HG03521 (cell line): ENCODE measurements at regions not wholly inside any gene's neighbourhood (a gene's known extent, or its start where the extent isn't known, plus 50 kb on each side); places are given as distances from the start of the nearest gene placed in this dataset.

Experiments used
- ATAC-seq: cut with Tn5 transposase; IDR thresholded peaks from one replicate; pipeline ENCODE4 v1.9.1; 2021; ENCODE audit warnings: mild to moderate bottlenecking, moderate library complexity; ENCODE audit not compliant: unreplicated experiment

GRCh38 chr4:45795135-45795534 lies 328.7 kb downstream of the GABRG1 start:
- ATAC-seq = no peak

GRCh38 chr4:45778514-45778913 lies 345.3 kb downstream of the GABRG1 start:
- ATAC-seq = no peak

DNA sequence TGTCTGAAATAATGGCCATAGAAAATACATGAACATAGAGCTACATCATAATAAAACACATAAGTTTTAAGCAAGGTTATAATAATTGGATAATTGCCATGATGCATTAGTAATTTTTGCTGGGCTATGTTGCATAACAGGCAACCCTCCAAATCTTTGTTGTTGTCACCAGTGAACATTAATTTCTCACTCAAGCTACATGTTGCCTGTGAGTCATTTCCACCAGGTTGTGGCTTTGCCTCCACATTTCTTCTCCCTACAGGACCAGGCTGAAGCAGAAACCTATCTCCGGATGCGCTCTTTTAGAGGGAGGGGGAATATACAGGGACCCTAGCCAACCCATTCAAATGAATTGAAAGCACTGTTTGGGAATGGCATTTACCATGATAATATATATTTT lies 347.7 kb downstream of the GABRG1 start:
- no peak for ATAC-seq

GRCh38 chr4:45770958-45771357 lies 352.9 kb downstream of the GABRG1 start:
- ATAC-seq = no peak

GRCh38 chr4:45765521-45765920 lies 358.3 kb downstream of the GABRG1 start:
- ATAC-seq = no peak

DNA sequence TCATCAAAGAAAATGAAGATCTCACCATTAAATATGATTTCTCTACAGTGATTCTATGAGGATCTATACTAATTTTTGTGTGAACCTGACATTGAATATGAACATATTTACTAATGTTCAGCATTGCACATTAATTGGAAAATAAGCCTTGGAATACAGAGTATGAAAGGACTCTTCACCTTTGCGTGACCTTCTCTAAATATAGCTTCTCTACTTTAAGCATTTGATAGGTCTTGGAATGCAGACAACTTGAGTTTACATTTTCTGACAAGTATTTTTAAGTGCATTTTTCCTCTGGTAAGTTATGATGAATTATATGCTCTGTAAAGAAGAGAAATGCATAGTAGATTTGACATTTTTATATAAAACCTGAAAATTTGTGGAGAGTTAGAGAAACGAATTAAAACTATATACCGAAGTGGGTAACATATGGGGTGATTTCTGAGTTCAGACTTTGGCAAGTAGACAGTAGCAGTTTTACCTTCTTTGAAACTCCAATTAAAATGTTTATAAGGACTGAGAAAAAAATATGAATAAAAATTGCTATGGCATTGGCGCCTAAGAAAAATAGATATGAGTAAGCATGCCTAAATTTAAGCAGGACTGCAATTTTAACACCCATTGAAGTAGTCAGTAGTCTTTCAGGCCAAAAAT lies 371.9 kb downstream of the GABRG1 start:
- ATAC-seq = no peak

GRCh38 chr4:45750721-45751120 lies 373.1 kb downstream of the GABRG1 start:
- ATAC-seq = no peak

GRCh38 chr4:45745741-45746140 lies 378.1 kb downstream of the GABRG1 start:
- no peak for ATAC-seq

GRCh38 chr4:45741897-45742296 lies 382.0 kb downstream of the GABRG1 start:
- no peak for ATAC-seq

DNA sequence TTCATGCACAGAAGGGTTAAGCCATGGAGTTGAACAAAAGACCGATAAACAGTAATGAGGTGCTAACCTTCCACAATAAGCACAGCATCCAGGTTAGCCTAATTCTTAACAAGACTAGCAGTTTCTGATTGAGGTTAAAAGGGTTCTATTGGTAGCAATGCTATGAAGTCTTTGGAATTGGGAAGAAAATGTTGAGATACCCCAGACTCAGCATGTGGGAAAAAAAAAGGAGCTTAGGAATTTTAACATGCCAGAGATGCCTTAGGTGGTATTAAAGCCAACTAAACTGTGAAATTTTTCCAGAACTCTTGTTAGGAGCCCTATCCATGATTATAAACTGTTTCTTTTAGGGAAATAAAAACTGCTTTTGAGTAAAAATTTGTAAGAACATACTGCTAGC lies 391.7 kb downstream of the GABRG1 start:
- ATAC-seq = no peak

- ATAC-seq = no peak
Observed at GRCh38 chr4:45716093-45716492, 407.8 kb downstream of the GABRG1 start.

DNA sequence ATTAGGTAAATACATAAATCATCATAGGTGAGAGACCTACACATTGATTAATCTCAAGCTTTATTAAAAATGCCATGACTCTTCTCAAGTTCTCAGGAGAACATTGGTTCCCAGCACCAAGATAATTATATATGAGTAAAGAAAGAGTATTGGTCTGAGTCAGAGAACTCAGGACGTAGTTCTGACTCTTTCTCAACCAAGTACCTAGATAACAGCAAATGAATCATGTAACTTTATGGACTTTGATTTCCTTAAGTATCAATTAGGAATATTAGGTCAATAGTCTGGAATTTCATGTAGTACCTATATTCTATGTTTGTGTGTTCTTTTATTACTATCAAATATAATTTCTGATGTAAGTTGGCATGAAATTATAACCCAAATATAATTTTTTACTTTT lies 409.9 kb downstream of the GABRG1 start:
- ATAC-seq = no peak

DNA sequence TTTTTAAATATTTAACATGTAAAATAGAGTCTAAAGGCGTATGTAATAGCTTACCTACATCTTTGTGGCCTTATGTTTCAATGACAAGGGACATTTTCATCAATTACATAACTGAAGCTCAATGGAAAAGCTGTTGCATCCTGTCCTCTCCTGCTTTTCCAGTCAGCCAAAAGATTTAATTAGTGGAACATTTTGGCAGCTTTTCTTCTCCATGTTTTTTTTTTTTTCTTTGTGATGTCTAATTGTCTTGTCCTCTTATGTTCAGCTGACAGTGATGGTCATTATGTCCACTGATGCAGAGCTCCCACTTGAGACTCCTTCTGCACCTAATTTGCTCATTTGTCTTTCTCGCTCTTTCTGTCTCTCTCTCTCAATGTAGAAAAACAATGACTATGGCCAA lies 422.2 kb downstream of the GABRG1 start:
- ATAC-seq = no peak

DNA sequence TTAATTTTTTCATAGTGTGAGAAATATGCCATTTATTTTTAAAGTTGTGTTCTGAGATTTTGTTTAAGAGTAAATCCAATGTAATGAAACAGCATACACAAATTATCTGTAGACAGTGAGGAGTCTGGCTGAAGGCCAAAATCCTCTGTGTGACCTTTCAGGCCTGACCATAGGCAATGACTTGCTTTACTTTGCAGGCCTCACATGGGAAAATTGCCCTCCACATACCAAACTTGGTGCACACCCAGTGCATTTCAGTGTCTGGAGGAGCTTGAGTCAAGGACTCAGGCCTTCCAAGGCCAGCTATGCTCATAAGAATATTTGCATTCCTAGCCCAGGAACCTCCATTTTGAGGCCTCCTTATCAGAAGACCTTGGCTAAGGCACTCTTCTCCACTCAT lies 430.1 kb downstream of the GABRG1 start:
- no peak for ATAC-seq

DNA sequence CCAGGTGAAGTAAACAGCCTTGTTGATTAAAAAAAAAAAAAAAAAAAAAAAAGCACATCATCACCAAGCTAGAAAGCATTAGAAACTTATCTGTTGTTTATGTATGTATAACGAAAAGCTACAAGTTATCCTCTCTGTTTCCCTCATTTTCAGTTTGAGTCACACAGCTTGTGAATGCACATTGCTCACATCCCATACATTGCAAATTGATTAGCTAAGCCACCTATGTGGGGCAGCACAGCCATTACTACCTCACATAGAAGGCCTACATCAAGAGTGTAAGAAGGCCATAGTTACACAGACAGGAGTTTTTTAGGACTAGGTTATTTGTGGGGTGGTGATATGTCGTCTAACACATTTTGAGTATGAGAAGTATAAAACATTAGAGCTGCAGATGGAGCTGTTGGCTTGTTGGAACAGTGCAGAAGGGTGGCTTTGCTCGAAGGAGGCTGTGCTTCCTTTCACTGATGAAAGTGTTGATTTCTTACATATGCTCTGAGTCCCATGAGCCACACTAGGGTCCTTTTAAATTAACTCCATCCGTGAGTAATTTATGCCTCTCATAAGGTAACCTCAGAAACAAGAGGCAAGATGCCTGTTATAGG lies 431.6 kb downstream of the GABRG1 start:
- ATAC-seq = no peak

- ATAC-seq = no peak
Observed at GRCh38 chr4:45688341-45688740, 435.5 kb downstream of the GABRG1 start.

DNA sequence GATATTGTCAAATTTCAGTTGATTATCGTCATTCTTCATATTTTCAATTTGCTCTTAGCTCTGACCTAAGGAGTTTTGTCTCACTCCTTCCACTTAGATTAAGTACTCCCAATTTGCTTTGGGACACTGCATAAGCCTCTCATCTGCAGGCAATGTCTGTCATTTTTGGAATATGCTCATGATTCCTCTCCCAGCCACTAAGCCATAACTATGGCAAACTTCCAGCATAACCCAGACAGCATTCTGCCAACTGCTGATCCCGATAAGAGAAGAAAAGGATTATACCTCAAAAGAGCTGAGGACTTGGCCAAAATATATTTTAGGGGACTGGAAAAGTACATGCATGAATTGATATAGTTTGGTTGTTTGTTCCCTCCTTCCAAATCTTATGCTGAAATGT lies 444.4 kb downstream of the GABRG1 start:
- ATAC-seq = no peak

DNA sequence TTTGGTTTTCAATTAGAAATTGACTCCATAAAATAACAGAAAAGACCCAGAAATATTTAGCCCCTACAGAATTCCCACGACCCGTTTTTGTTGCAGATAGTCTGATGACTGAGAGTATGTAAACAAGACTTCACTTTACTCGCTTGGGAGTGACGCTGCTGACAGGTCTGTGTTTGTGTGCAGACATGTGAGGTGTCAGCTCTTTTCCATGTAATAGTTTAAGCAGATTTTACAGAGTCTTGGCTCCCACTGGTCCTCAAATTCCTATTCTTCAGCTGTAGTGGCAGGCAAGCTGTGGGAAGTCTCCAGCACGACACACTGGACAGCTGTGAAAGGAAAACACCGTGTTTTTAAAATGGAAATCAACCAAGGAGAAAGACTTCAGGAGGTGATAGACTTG lies 455.7 kb downstream of the GABRG1 start:
- no peak for ATAC-seq

DNA sequence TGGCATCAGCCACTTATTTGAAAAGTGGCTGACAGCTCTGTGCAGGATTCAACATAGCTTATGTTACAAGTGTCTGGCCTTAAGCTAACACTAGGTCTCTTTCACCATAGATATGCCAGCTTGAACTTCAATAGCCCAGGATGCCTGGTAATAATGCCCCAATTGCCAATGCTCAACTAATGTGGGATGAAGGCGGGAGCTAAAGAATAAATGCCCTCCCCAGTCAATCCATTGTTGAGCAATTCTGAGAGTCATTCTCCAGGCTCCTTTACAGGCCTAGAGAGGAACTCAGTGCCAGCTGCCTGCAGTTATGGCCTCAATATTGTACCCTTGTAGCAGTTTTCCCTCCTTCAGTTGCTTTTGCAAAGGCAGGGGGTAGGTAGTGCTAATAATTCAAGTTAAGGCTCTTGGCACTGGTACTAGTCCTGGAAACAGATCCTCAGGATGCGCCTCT lies 460.2 kb downstream of the GABRG1 start:
- no peak for ATAC-seq

- ATAC-seq = no peak
Observed at GRCh38 chr4:45663003-45663402, 460.9 kb downstream of the GABRG1 start.

- no peak for ATAC-seq
Observed at GRCh38 chr4:45661893-45662292, 462.0 kb downstream of the GABRG1 start.

GRCh38 chr4:45650545-45650944 lies 473.3 kb downstream of the GABRG1 start:
- no peak for ATAC-seq

- no peak for ATAC-seq
Observed at GRCh38 chr4:45648846-45649245, 475.0 kb downstream of the GABRG1 start.
